Panc1 (cell line): ENCODE measurements at regions not wholly inside any gene's neighbourhood (a gene's known extent, or its start where the extent isn't known, plus 50 kb on each side); places are given as distances from the start of the nearest gene placed in this dataset.

ENCODE experiments used
- ATAC-seq: fragments of 200-7000 bp; cut with Tn5 transposase; 2 replicates; pipeline ENCODE4 v1.9.1; 2020; ENCODE audit warnings: mild to moderate bottlenecking, moderate library complexity
- BruUV-seq: library from RNA; stranded (reverse); fragments of 400-500 nt; replicated peaks from 2 replicates; lab custom pipeline; 2021; lab: Mats Ljungman, UMichigan
- CTCF ChIA-PET: fragments of 300-600 bp; sonication (Branson Sonifier 250); formaldehyde crosslinking; loops from one replicate; lab custom pipeline; 2022; ENCODE audit warnings: antibody characterized with exemption; lab: Charles Lee
- POLR2A ChIA-PET: fragments of 300-600 bp; sonication (Branson Sonifier 250); formaldehyde crosslinking; loops from one replicate; lab custom pipeline; 2022; ENCODE audit warnings: antibody characterized with exemption; lab: Charles Lee
- DNase-seq: peaks from one replicate; pipeline ENCODE4 v3.0.0-alpha.2; 2010; ENCODE audit warnings: low read depth, low spot score
- H3K27ac ChIP-seq: 2 replicates; pipeline ENCODE4 v1.5.1; 2011; ENCODE audit warnings: mild to moderate bottlenecking, low read length, inconsistent platforms
- H3K27me3 ChIP-seq: fragments of 200-500 bp; sonication (Bioruptor generic); 2 replicates; pipeline ENCODE4 v1.6.0; 2014; ENCODE audit warnings: low read length, inconsistent platforms; ENCODE audit not compliant: control insufficient read depth, insufficient read depth
- H3K36me3 ChIP-seq: fragments of 200-500 bp; sonication (Bioruptor generic); 2 replicates; pipeline ENCODE4 v1.5.1; 2014; ENCODE audit warnings: inconsistent platforms, mild to moderate bottlenecking, low read length, moderate library complexity; ENCODE audit not compliant: control insufficient read depth, insufficient read depth
- H3K4me1 ChIP-seq: 2 replicates; pipeline ENCODE4 v1.5.1; 2011; ENCODE audit warnings: inconsistent platforms, mild to moderate bottlenecking, low read length, moderate library complexity; ENCODE audit not compliant: control insufficient read depth, insufficient read depth
- H3K4me3 ChIP-seq, 2 experiments: 2 replicates each; pipeline ENCODE4 v1.5.1; 2011 to 2012; ENCODE audit warnings: low read depth in 2 of 2, low read length in 2 of 2, mild to moderate bottlenecking in 2 of 2, inconsistent platforms in 1 of 2, moderate library complexity in 1 of 2
- H3K9me3 ChIP-seq: fragments of 200-500 bp; sonication (Bioruptor generic); 2 replicates; pipeline ENCODE4 v1.5.1; 2014; ENCODE audit warnings: low read depth, mild to moderate bottlenecking, inconsistent platforms, low read length, moderate library complexity; ENCODE audit not compliant: control insufficient read depth, insufficient read depth
- CTCF ChIP-seq: fragments of 450-650 bp; IDR thresholded peaks from 2 replicates; pipeline ENCODE4 v1.5.1; 2017; ENCODE audit warnings: mild to moderate bottlenecking
- POLR2AphosphoS5 ChIP-seq: IDR thresholded peaks from 2 replicates; pipeline ENCODE4 v1.6.1; 2012; ENCODE audit warnings: mild to moderate bottlenecking, low read depth, low read length, moderate library complexity
- SIN3A ChIP-seq: IDR thresholded peaks from 2 replicates; pipeline ENCODE4 v1.6.1; 2012; ENCODE audit warnings: low read depth, mild to moderate bottlenecking, low read length, moderate library complexity, borderline replicate concordance; ENCODE audit not compliant: insufficient read depth
- TCF7L2 ChIP-seq: IDR thresholded peaks from 2 replicates; pipeline ENCODE4 v1.6.1; 2011; ENCODE audit warnings: mild to moderate bottlenecking, low read depth, low read length, inconsistent platforms
- in situ Hi-C: cut with HindIII; loops from 2 replicates; pipeline ENCODE4 v1.10.0; 2016; ENCODE audit warnings: low sequenced_read_pairs, low pct_unique_long_range_greater_than_20kb
- intact Hi-C: fragments of 100-400 bp; cut with micrococcal nuclease; formaldehyde crosslinking; loops from one replicate; pipeline ENCODE4 v1.10.0; 2022; ENCODE audit not compliant: unreplicated experiment
- TF ChIP-seq, protein P1 (sequence below), 2 experiments: IDR thresholded peaks; 2 replicates each; pipeline ENCODE4 v1.6.1; 2011 to 2012; ENCODE audit warnings: low read depth in 2 of 2, control low read depth in 1 of 2, low read length in 1 of 2, mild to moderate bottlenecking in 1 of 2, moderate library complexity in 1 of 2; ENCODE audit not compliant: insufficient read depth in 1 of 2

- ATAC-seq (no peak), DNase-seq (no peak)
- no TSS peak for BruUV-seq
- in situ Hi-C loops = no loop called here
- POLR2A ChIA-PET = no interaction called here
- no peak overlapping the region for H3K4me3 ChIP-seq
- no peaks in the 10 kb centered on the region for H3K9me3 ChIP-seq
- intact Hi-C loops = no loop called here
- H3K4me1 ChIP-seq = no peaks in the 10 kb centered on the region
- no peaks in the 10 kb centered on the region for H3K27me3 ChIP-seq
- no peak overlapping the region for H3K27ac ChIP-seq
- CTCF ChIA-PET = no interaction called here
- H3K36me3 ChIP-seq = no peaks in the 10 kb centered on the region
- TF ChIP-seq TCF7L2 (no peak), CTCF (no peak), SIN3A (no peak), POLR2AphosphoS5 (no peak)
- TF ChIP-seq, protein P1, sequence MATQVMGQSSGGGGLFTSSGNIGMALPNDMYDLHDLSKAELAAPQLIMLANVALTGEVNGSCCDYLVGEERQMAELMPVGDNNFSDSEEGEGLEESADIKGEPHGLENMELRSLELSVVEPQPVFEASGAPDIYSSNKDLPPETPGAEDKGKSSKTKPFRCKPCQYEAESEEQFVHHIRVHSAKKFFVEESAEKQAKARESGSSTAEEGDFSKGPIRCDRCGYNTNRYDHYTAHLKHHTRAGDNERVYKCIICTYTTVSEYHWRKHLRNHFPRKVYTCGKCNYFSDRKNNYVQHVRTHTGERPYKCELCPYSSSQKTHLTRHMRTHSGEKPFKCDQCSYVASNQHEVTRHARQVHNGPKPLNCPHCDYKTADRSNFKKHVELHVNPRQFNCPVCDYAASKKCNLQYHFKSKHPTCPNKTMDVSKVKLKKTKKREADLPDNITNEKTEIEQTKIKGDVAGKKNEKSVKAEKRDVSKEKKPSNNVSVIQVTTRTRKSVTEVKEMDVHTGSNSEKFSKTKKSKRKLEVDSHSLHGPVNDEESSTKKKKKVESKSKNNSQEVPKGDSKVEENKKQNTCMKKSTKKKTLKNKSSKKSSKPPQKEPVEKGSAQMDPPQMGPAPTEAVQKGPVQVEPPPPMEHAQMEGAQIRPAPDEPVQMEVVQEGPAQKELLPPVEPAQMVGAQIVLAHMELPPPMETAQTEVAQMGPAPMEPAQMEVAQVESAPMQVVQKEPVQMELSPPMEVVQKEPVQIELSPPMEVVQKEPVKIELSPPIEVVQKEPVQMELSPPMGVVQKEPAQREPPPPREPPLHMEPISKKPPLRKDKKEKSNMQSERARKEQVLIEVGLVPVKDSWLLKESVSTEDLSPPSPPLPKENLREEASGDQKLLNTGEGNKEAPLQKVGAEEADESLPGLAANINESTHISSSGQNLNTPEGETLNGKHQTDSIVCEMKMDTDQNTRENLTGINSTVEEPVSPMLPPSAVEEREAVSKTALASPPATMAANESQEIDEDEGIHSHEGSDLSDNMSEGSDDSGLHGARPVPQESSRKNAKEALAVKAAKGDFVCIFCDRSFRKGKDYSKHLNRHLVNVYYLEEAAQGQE (IDR thresholded peaks at IDR 0.05; ENCODE audit: insufficient read depth in 1 of 2, low read depth in 2 of 2, low read length in 1 of 2) = no peak
These were observed 287.2 kb upstream of the KITLG start for GRCh38 chr12:88867510-88867909.

- Histone ChIP-seq H3K27ac (no peak overlapping the region), H3K36me3 (no peaks in the 10 kb centered on the region), H3K9me3 (no peaks in the 10 kb centered on the region), H3K27me3 (no peaks in the 10 kb centered on the region), H3K4me3 (no peak overlapping the region), H3K4me1 (no peaks in the 10 kb centered on the region)
- no TSS peak for BruUV-seq
- in situ Hi-C loops = no loop called here
- TF ChIP-seq CTCF (no peak), SIN3A (no peak), POLR2AphosphoS5 (no peak), TCF7L2 (no peak)
- TF ChIP-seq, protein P1 (IDR thresholded peaks at IDR 0.05; ENCODE audit: insufficient read depth in 1 of 2, low read depth in 2 of 2, low read length in 1 of 2) = no peak
- no peak for DNase-seq
- POLR2A ChIA-PET = no interaction called here
- CTCF ChIA-PET = no interaction called here
- intact Hi-C loops = no loop called here
- no peak for ATAC-seq
These were observed 286.6 kb upstream of the KITLG start for GRCh38 chr12:88866881-88867280.
